ES-I3 (cell line): ENCODE measurements at regions not wholly inside any gene's neighbourhood (a gene's known extent, or its start where the extent isn't known, plus 50 kb on each side); places are given as distances from the start of the nearest gene placed in this dataset.

Source experiments
- H3K36me3 ChIP-seq: 2 replicates; pipeline ENCODE4 v1.6.1; 2013; ENCODE audit warnings: mild to moderate bottlenecking, low read length, control low read depth, moderate library complexity; ENCODE audit not compliant: insufficient read depth
- H3K4me1 ChIP-seq: 2 replicates; pipeline ENCODE4 v1.6.1; 2013; ENCODE audit warnings: mild to moderate bottlenecking, control low read depth, low read length; ENCODE audit not compliant: insufficient read depth
- H3K9ac ChIP-seq: 2 replicates; pipeline ENCODE4 v1.6.1; 2013; ENCODE audit warnings: low read depth, mild to moderate bottlenecking, low read length, moderate library complexity
- H3K9me3 ChIP-seq: 2 replicates; pipeline ENCODE4 v1.6.1; 2013; ENCODE audit warnings: mild to moderate bottlenecking, low read length, moderate library complexity; ENCODE audit not compliant: control insufficient read depth, insufficient read depth

DNA sequence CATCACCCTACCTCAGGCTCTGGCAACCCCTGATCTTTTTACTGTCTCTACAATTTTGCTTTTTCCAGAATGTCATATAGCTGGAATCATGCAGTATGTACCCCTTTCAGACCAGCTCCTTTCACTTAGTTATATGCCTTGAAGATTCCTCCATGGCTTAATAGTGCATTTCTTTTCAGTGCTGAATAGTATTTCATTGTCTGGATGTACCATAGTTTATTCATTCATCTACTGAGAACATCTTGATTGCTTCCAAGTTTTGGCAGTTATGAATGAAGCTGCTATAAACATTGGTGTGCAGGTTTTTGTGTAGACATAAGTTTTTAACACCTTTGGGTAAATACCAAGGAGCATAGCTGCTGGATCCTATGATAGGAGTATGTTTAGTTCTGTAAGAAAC, 50.8 kb upstream of the ANP32A start:
- Histone ChIP-seq H3K9me3 (no peaks in the 10 kb centered on the region), H3K4me1 (no peaks in the 10 kb centered on the region), H3K36me3 (no peaks in the 10 kb centered on the region), H3K9ac (no peak overlapping the region)

DNA sequence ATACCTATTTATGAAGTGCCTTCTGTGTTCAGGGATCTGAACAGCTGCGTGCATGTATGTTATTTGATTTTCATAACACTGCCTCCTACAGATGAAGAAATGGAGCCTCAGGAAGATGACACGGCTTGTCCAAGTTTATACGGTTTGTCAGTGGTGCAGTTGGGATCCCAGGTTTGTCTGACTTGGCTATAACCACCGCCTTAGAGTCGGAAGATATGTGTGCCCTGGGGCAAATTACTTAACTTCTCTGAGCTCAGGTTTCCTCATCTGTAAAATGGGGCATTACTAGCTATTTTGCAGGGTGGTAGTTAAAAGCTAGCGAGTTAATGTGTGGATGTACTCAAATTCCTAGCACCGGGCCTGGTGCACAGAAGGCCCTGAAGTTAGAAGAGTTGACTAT, 54.1 kb upstream of the ANP32A start:
- Histone ChIP-seq H3K9me3 (no peaks in the 10 kb centered on the region), H3K9ac (no peak overlapping the region), H3K4me1 (no peaks in the 10 kb centered on the region), H3K36me3 (no peaks in the 10 kb centered on the region)

DNA sequence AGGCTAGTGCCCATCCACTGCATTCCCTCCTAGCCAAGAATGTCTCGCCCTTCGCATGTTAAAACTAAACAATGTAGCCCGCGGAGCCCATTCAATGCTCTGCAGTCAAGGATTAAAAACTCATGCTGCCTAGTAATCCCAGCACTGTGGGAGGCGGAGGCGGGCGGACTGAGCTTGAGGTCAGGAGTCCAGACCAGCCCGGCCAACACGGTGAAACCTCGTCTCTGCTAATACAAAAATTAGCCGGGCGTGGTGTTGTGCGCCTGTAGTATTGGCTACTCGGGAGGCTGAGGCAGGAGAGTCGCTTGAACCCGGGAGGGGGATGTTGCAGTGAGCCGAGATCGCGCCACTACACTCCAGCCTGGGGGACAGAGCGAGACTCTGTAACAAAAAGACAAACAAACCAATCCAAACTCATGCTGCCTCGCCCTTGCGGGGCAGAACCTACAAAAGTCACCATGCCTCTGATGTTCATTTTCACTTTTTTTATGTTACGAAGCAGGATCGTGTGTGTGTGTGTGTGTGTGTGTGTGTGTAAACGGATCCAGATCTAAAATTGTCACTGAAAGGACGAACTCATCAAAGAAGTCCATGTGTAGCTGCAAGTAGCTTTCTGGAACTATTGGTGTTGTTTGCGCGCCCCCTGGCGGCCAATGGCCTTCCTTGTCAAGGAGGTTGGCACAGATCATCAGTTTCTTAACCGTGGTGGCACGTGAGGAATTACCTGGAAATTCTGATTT, 54.8 kb upstream of the SPESP1 start:
- Histone ChIP-seq H3K36me3 (no peaks in the 10 kb centered on the region), H3K4me1 (no peaks in the 10 kb centered on the region), H3K9me3 (no peaks in the 10 kb centered on the region), H3K9ac (peak overlapping the region; percentile 78)

DNA sequence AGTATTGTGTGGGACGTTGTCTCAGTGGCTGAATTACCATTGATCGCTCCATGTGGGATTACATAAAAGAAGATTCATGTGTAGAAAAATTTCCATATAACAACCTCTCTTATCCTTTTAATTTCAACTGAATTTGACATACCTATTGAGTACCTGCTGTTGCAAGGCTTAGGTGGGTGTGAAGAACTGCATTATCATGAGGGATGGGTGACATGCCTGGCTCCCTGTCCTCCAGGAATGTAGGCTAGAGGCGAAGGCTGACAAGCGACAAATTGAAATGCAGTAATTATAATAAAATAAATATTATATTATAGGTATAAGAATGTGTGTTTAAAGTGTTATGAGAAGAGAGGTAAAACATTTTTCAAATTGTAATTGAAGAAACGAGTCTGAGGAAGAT, 52.7 kb upstream of the SPESP1 start:
- H3K36me3 ChIP-seq: no peaks in the 10 kb centered on the region
- H3K4me1 ChIP-seq: no peaks in the 10 kb centered on the region
- H3K9me3 ChIP-seq: no peaks in the 10 kb centered on the region
- H3K9ac ChIP-seq: no peak overlapping the region

DNA sequence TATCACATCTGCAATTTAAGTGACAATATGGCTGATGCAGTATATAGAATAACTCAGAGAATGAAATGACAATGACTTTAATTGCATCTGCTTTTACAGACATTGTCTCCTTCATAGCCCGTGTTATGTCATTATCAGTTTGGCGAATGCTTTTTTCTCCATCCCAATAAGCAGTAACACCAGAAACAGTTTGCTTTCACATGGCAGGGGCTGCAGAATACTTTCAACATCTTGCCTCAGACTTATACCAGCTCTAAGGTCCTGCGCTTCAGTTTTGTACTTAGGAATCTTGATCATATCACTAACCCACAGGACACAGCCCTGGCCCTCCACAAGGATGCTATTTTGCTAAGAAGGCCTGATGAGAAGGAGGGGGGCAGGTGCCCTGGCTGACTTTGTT, 49.9 kb upstream of the SPESP1 start:
- Histone ChIP-seq H3K4me1 (no peaks in the 10 kb centered on the region), H3K9me3 (no peaks in the 10 kb centered on the region), H3K9ac (no peak overlapping the region), H3K36me3 (no peaks in the 10 kb centered on the region)
